ENCODE measurements at regions not wholly inside any gene's neighbourhood (a gene's known extent, or its start where the extent isn't known, plus 50 kb on each side); places are given as distances from the start of the nearest gene placed in this dataset.

DNA sequence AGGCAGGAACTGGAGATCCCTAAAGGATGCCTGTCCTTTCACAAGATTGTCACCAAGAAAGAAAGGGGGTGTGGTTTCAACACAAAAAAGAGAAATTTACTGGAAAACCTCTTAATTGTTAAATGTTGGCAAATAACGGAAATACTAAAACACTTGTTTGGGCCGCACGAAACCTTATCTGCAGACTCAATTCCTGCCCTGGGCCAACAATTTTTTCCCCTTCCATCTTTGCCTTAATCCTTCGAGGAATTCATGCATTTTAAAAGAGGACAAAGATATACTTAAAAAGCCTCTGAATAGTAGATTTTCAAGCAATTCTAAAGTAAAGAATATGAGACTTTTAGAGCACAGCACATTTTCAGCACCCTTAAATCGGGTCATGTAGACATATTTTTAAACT lies 366.2 kb downstream of the DUSP6 start:
- DNase-seq (ENCODE audit: extremely low spot score, unreplicated experiment): no peak
- no peaks in the 10 kb centered on the region for H3K9me3 Mint-ChIP-seq (ENCODE audit: unreplicated experiment)

GRCh38 chr12:88985631-88986030 lies 366.7 kb downstream of the DUSP6 start:
- Mint-ChIP-seq H3K36me3 (ENCODE audit: unreplicated experiment) (no peaks in the 10 kb centered on the region), H3K4me1 (ENCODE audit: unreplicated experiment) (no peaks in the 10 kb centered on the region), H3K27me3 (ENCODE audit: unreplicated experiment) (no peaks in the 10 kb centered on the region), H3K27ac (ENCODE audit: unreplicated experiment) (no peak overlapping the region), H3K9me3 (ENCODE audit: unreplicated experiment) (no peaks in the 10 kb centered on the region), H3K4me3 (ENCODE audit: unreplicated experiment) (no peak overlapping the region)
- no peak for DNase-seq (ENCODE audit: extremely low spot score, unreplicated experiment)
- no peak for TF ChIP-seq CTCF (IDR thresholded peaks at IDR 0.05)

More for the DNA sequence above, 366.2 kb downstream of the DUSP6 start:
- Mint-ChIP-seq H3K36me3 (ENCODE audit: unreplicated experiment) (no peaks in the 10 kb centered on the region), H3K4me3 (ENCODE audit: unreplicated experiment) (no peak overlapping the region), H3K27me3 (ENCODE audit: unreplicated experiment) (no peaks in the 10 kb centered on the region), H3K4me1 (ENCODE audit: unreplicated experiment) (no peaks in the 10 kb centered on the region), H3K27ac (ENCODE audit: unreplicated experiment) (no peak overlapping the region)
- no peak for TF ChIP-seq CTCF (IDR thresholded peaks at IDR 0.05)

- H3K27ac Mint-ChIP-seq (ENCODE audit: unreplicated experiment): no peak overlapping the region
- no peaks in the 10 kb centered on the region for H3K9me3 Mint-ChIP-seq (ENCODE audit: unreplicated experiment)
- DNase-seq (ENCODE audit: extremely low spot score, unreplicated experiment): no peak
- H3K36me3 Mint-ChIP-seq (ENCODE audit: unreplicated experiment): no peaks in the 10 kb centered on the region
- no peak overlapping the region for H3K4me3 Mint-ChIP-seq (ENCODE audit: unreplicated experiment)
- no peaks in the 10 kb centered on the region for H3K27me3 Mint-ChIP-seq (ENCODE audit: unreplicated experiment)
- no peaks in the 10 kb centered on the region for H3K4me1 Mint-ChIP-seq (ENCODE audit: unreplicated experiment)
- no peak for TF ChIP-seq CTCF (IDR thresholded peaks at IDR 0.05)
These were observed 367.3 kb downstream of the DUSP6 start for GRCh38 chr12:88985011-88985410.

DNA sequence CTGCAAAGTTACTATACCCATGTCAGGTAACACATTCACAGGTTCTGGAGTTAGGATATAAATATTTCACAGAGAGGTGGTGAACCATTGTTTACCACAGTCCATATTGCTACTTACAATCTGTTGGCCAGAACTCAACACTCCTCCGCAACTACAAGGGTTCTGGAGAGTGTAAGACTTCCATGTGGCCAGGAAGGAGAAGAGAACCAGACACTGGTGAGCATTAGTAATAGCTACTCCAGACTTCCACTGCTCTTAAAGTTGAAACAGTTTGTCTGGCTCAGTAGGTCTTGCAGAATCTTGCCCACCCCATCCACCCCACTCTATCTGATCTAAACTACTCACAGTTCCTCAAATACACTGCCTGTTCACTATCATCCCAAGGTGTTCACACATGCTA lies 369.6 kb downstream of the DUSP6 start:
- Mint-ChIP-seq H3K9me3 (ENCODE audit: unreplicated experiment) (no peaks in the 10 kb centered on the region), H3K27ac (ENCODE audit: unreplicated experiment) (no peak overlapping the region), H3K27me3 (ENCODE audit: unreplicated experiment) (no peaks in the 10 kb centered on the region), H3K4me1 (ENCODE audit: unreplicated experiment) (no peaks in the 10 kb centered on the region), H3K4me3 (ENCODE audit: unreplicated experiment) (no peak overlapping the region), H3K36me3 (ENCODE audit: unreplicated experiment) (no peaks in the 10 kb centered on the region)
- no peak for TF ChIP-seq CTCF (IDR thresholded peaks at IDR 0.05)
- no peak for DNase-seq (ENCODE audit: extremely low spot score, unreplicated experiment)

- TF ChIP-seq CTCF (IDR thresholded peaks at IDR 0.05): no peak
- no peak for DNase-seq (ENCODE audit: extremely low spot score, unreplicated experiment)
- Mint-ChIP-seq H3K4me3 (ENCODE audit: unreplicated experiment) (no peak overlapping the region), H3K27me3 (ENCODE audit: unreplicated experiment) (no peaks in the 10 kb centered on the region), H3K36me3 (ENCODE audit: unreplicated experiment) (no peaks in the 10 kb centered on the region), H3K4me1 (ENCODE audit: unreplicated experiment) (no peaks in the 10 kb centered on the region), H3K27ac (ENCODE audit: unreplicated experiment) (no peak overlapping the region), H3K9me3 (ENCODE audit: unreplicated experiment) (no peaks in the 10 kb centered on the region)
These were observed 375.2 kb downstream of the DUSP6 start for GRCh38 chr12:88977115-88977514.
